ENCODE measurements at regions not wholly inside any gene's neighbourhood (a gene's known extent, or its start where the extent isn't known, plus 50 kb on each side); places are given as distances from the start of the nearest gene placed in this dataset.

- DNase-seq, result no peak
These were observed 161.0 kb downstream of the PPP1R2C start for GRCh38 chrX:42616981-42617380.

- DNase-seq, result no peak
These were observed 162.8 kb downstream of the PPP1R2C start for GRCh38 chrX:42615161-42615563.

- DNase-seq, result no peak
These were observed 171.4 kb downstream of the PPP1R2C start for GRCh38 chrX:42606591-42606990.

- DNase-seq, result no peak
These were observed 173.7 kb downstream of the PPP1R2C start for GRCh38 chrX:42604302-42604701.

GRCh38 chrX:42603016-42603415 lies 174.9 kb downstream of the PPP1R2C start:
- no peak for DNase-seq

DNA sequence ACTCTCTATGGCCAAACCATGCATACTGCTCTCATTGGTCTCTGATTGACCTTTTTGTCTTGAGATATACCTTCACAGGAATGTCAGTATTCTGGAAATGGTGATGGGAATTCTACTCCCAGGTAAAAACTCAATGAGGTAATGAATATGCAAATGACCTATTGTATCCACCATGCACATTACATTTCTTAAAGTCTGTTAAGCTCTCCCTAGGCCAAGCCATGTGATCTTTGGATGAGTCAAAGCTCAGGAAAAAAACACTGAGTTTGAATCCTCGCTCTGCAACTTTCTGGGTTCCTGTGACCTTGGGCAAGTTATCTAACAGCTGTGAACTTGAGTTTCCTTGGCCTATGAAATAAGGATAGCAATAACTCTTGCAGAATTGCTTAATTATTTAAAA lies 175.4 kb downstream of the PPP1R2C start:
- DNase-seq, result no peak

DNA sequence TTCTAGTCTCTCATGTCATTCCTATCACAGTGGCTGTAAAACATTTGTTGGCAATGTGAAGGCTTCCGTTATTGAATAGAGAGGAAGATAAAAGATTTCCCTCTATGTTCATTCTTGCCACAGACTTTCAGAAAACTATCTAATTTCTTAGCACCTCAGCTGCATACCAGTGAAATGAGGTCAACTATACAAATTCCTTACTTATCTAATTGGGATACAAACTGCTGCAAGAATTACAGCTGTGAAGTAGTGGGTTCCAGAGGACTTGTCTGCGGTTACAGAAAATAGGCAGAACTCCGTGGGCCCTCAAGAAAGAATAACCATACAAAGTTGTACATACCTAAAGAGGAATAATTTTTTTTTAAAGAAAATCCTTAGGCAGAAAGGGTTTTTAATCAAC lies 175.8 kb downstream of the PPP1R2C start:
- no peak for DNase-seq

DNA sequence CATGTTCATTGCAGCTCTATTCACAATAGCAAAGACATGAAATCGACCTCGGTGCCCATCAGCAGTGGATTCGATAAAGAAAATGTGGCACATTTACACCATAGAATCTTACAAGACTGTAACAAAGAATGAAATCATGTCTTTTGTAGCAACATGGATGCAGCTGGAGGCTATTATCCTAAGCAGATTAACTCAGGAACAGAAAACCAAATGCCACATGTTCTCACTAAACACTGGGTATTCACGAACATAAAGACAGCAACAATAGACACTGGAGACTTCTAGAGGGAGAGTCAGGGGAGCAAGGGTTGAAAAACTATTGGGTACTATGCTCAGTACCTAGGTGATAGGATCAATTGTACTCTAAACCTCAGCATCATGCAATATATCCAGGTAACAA lies 180.5 kb downstream of the PPP1R2C start:
- DNase-seq, result no peak

DNA sequence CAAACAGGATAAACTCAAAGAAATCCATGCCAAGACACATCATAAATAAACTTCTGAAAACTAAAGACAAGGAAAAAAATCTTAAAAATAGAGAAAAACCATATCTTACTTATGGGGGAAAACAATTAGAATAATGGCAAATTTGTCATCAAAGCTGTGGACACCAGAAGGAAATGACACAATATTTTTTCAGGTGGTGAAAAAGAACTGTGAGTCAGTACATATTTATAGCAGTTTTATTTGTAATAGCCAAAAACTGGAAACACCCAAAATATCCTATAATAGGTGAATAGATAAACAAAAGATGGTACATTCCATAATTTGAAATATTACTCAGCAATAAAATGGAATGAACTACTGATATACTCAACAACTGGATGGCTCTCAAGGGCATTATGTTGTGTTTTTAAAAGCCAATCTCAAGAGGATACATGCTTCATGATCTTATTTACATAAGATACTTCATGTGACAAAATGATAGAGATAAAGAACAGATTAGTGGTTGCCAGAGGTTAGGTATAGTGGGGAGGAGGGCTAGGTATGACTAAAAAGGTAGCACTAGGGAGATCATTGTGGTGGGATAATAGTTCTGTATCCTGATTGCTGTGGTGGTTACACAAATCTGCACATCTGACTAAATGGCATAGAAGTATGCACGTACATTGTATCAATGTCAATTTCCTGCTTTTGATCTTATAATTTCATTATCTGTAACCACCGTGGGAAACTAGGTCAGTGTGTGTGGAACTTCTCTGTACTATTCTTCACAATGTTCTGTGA lies 191.9 kb downstream of the PPP1R2C start:
- no peak for DNase-seq

- no peak for DNase-seq
These were observed 200.0 kb downstream of the PPP1R2C start for GRCh38 chrX:42577936-42578470.

- no peak for DNase-seq
These were observed 210.7 kb downstream of the PPP1R2C start for GRCh38 chrX:42567268-42567667.

DNA sequence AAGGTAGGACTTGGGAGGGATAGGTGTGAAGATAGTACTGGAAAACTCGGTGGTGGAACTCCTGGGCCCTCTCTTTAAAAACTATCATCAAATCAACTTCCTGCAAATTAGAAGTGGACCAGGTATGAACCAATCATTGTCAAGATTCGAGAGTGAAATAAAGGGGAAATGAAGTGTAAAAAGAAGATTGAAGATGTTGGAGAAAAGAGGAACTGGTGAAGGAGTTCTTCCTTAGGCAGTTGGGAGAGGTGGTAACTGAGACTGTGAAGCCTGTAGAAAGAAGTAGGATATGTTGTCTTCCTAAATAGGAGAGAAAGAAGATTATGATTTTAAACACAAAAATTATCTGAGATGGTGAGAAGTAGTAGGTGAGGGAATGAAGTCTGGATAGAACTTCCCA lies 212.2 kb downstream of the PPP1R2C start:
- no peak for DNase-seq

DNA sequence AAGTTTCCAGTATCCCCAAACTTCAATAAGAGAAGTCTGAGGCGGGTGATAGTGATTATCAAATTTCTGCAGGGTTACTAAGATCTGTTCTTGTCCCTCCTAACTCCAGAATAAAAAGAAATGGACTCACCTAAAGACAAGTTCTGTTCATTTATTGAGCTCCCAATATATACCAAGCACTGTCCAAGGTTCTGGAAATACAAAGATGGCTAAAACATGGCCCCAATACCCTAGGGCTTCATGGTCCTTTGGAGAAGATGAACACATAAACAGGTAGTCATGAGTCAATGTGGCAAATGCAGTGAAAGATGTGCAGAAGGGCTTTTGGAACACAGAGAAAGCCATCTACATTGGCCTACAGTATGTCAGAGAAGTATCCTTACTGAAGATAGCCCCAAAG lies 231.2 kb downstream of the PPP1R2C start:
- no peak for DNase-seq

GRCh38 chrX:42544883-42545282 lies 233.1 kb downstream of the PPP1R2C start:
- DNase-seq, result no peak

GRCh38 chrX:42541554-42541953 lies 236.4 kb downstream of the PPP1R2C start:
- no peak for DNase-seq

GRCh38 chrX:42540146-42540545 lies 237.8 kb downstream of the PPP1R2C start:
- no peak for DNase-seq

DNA sequence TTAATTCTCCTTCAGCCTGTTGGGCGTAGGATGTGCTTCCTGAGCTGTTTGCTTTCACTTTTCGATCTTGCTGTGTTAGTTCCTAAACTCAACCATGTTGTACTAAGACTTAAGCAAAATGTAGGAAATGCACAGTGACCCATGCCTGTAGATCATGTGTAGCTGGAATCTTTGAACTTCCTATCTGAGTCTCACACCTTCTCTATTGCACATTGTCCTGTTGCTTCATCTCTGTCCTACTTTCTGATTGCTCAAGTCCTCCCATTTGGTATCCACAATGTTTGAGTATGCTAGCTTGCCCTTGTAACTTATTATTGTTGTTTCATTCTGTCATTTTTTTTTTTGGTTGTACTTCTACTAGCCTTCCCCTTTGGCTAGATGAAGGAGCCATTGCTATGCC lies 239.6 kb downstream of the PPP1R2C start:
- DNase-seq, result no peak

GRCh38 chrX:42536286-42536685 lies 241.7 kb downstream of the PPP1R2C start:
- DNase-seq, result no peak

DNA sequence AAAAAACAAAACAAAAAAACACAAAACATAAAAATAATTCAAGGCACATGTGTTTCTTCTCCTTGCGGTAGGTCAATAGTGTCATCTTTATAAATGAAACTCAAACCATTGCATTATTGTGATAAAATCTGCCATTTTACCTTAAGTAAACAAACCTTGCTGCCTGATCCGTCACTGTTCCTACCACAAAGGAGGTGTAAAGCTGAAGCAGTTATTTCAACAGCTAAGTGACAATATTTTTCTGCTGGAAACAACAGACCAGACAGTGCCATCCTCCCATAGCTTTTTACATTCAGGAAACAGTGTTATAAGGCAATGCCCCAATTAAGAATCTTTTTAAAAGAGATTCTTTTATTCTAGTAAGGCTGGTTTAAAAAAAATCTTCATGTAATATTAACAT lies 242.7 kb downstream of the PPP1R2C start:
- no peak for DNase-seq

DNA sequence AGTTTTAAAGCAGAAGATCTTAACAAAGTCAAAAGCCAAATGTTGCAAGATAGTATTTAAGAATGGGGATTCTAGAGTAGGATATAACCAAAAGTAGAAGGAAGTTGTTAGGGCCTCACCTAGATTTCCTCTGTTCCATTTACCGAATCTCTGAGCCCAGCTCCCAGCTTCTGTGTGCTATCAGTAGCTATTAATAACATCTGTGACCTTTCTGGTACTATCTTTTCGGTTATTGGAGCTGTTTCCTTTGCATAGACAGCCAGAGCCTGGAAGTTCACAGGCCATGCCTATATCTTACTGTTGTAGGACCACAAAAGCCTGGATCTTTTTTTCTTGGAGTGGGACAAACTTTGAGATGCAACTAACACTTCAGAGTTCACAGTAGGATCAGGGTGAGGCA lies 244.2 kb downstream of the PPP1R2C start:
- DNase-seq, result no peak

GRCh38 chrX:42531441-42531840 lies 246.5 kb downstream of the PPP1R2C start:
- DNase-seq, result no peak

GRCh38 chrX:42530027-42530426 lies 247.9 kb downstream of the PPP1R2C start:
- no peak for DNase-seq

DNA sequence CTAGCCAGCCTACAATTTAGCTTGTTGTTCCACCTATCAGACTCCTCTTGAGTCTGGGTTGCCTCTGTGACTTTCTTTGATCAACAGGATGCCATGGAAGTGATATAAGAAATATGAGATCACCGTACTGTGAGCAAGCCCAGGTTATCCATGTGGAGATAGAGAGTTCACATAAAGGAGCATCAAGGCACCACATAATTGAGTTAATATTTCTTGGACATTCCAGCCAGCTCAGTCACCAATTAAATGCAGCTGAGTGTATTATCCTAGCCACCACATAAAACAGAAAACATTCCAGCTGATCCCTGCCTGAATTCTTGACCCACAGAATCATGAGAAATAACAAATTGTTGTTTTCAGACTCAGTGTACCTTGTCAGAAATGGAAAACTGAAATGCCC lies 253.6 kb downstream of the PPP1R2C start:
- no peak for DNase-seq

- DNase-seq, result no peak
These were observed 258.2 kb downstream of the PPP1R2C start for GRCh38 chrX:42519666-42520231.

- no peak for DNase-seq
These were observed 262.0 kb downstream of the PPP1R2C start for GRCh38 chrX:42515939-42516338.
